ENCODE measurements at regions not wholly inside any gene's neighbourhood (a gene's known extent, or its start where the extent isn't known, plus 50 kb on each side); places are given as distances from the start of the nearest gene placed in this dataset.

DNA sequence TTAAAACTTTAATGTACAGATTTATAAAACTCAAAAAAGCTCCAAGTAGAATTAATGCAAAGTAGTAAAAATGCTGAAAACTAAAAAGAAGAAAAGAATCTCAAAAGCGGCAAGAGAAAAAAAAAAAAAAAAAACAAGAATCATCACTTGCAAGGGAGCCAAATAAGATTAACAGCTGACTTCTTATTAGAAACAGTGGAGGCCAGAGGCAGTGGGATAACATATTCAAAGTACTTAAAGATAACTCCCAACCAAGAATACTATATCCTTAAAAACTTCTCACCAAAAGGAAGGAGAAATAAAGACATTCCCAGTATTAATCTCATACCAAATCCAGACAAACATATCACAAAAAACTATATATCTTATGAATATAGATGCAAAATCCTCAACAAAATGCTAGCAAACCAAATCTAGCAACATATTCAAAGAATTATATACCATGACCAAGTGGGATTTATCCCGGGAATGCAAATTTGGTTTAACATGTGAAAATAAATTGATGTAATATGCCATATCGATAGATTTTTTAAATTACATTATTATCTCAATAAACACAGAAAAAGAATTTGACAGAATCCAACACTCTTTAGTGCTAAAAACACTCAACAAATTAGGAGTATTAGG lies 62.7 kb downstream of the CAMK2N1 start:
- no peak for TF ChIP-seq CTCF (IDR thresholded peaks at IDR 0.05; ENCODE audit: extremely low read depth in 1 of 2, insufficient read depth in 1 of 2, low read depth in 1 of 2, low read length in 2 of 2)
- no peak for TF ChIP-seq MAX (IDR thresholded peaks at IDR 0.05; ENCODE audit: insufficient read depth, insufficient read length)
- no peak for TF ChIP-seq EZH2 (IDR thresholded peaks at IDR 0.05; ENCODE audit: borderline replicate concordance, low read depth, low read length, severe bottlenecking)
- no peak for TF ChIP-seq POLR2A (IDR thresholded peaks at IDR 0.05; ENCODE audit: low read depth, low read length)
- no peak for TF ChIP-seq MYC (IDR thresholded peaks at IDR 0.05; ENCODE audit: low read depth, low read length)
